Gastrocnemius medialis (tissue), 4 donors: ENCODE measurements at regions not wholly inside any gene's neighbourhood (a gene's known extent, or its start where the extent isn't known, plus 50 kb on each side); places are given as distances from the start of the nearest gene placed in this dataset.

Source experiments
- ATAC-seq, 2 donors: fragments of 150-250 bp; one replicate each; pipeline ENCODE4 v1.9.1; 2016
- DNase-seq, 2 donors: peaks; one replicate each; pipeline ENCODE4 v3.0.0-alpha.2; 2019
- H3K27ac ChIP-seq, 4 donors: fragments of 200-600 bp; sonication (generic); 1 replicate in 1 of 4; 2 replicates in 3 of 4; pipeline ENCODE4 v1.5.1; 2016 to 2018; ENCODE audit warnings: mild to moderate bottlenecking in 2 of 4, moderate library complexity in 1 of 4
- H3K27me3 ChIP-seq, 3 donors: fragments of 200-600 bp; sonication (generic) in 2 of 3; 1 replicate in 1 of 3; 2 replicates in 2 of 3; pipeline versions ENCODE4 v1.5.1 to v1.6.0; 2016 to 2019; ENCODE audit warnings: mild to moderate bottlenecking in 1 of 3, moderate library complexity in 1 of 3
- H3K36me3 ChIP-seq, 2 donors: fragments of 200-600 bp; sonication (generic) in 1 of 2; one replicate each; pipeline ENCODE4 v1.5.1; 2017 to 2018
- H3K4me1 ChIP-seq, 2 donors: fragments of 200-600 bp; sonication (generic) in 1 of 2; one replicate each; pipeline ENCODE4 v1.5.1; 2016 to 2017; ENCODE audit warnings: mild to moderate bottlenecking in 2 of 2
- H3K4me3 ChIP-seq, 4 donors: fragments of 200-600 bp; sonication (generic) in 3 of 4; 1 replicate in 1 of 4; 2 replicates in 3 of 4; pipeline ENCODE4 v1.5.1; 2016 to 2019; ENCODE audit warnings: mild to moderate bottlenecking in 2 of 4
- H3K9me3 ChIP-seq, 3 donors: fragments of 200-600 bp; sonication (generic) in 2 of 3; 1 replicate in 1 of 3; 2 replicates in 2 of 3; pipeline ENCODE4 v1.5.1; 2016 to 2019
- POLR2A ChIP-seq, 2 donors: fragments of 450-650 bp; IDR thresholded peaks; one replicate each; pipeline ENCODE4 v1.6.1; 2017; ENCODE audit warnings: antibody characterized with exemption in 2 of 2, mild to moderate bottlenecking in 2 of 2, moderate library complexity in 2 of 2
- in situ Hi-C, 4 donors: fragments of 200-750 bp; cut with MboI; loops; one replicate each; pipeline versions ENCODE4 v1.15.0 to v1.8.0; 2017; ENCODE audit warnings: low sequenced_read_pairs in 4 of 4
- intact Hi-C: fragments of 100-400 bp; cut with DNase I; formaldehyde crosslinking; loops from one replicate; pipeline ENCODE4 v1.15.1; 2023; ENCODE audit warnings: low total_unique reads
- TF ChIP-seq, protein P1 (sequence below), 5 experiments: fragments of 450-650 bp in 3 of 5; fragments of 200-600 bp in 2 of 5; sonication (generic) in 2 of 5; IDR thresholded peaks in 4 of 5; conservative IDR thresholded peaks in 1 of 5; 1 replicate in 4 of 5; 2 replicates in 1 of 5; pipeline ENCODE4 v1.5.1; 2016 to 2019; ENCODE audit warnings: antibody characterized with exemption in 5 of 5, mild to moderate bottlenecking in 3 of 5, moderate library complexity in 3 of 5

- Histone ChIP-seq H3K4me1 (peaks cover 4 to 8% of the 10 kb centered on the region in 2 donors), H3K9me3 (no peaks in the 10 kb centered on the region), H3K4me3 (no peak overlapping the region), H3K36me3 (no peaks in the 10 kb centered on the region), H3K27me3 (no peaks in the 10 kb centered on the region), H3K27ac (no peak overlapping the region)
- in situ Hi-C loops (no loop called here), intact Hi-C loops (no loop called here)
- no peak for DNase-seq
- ATAC-seq, result no peak
- TF ChIP-seq, protein P1, sequence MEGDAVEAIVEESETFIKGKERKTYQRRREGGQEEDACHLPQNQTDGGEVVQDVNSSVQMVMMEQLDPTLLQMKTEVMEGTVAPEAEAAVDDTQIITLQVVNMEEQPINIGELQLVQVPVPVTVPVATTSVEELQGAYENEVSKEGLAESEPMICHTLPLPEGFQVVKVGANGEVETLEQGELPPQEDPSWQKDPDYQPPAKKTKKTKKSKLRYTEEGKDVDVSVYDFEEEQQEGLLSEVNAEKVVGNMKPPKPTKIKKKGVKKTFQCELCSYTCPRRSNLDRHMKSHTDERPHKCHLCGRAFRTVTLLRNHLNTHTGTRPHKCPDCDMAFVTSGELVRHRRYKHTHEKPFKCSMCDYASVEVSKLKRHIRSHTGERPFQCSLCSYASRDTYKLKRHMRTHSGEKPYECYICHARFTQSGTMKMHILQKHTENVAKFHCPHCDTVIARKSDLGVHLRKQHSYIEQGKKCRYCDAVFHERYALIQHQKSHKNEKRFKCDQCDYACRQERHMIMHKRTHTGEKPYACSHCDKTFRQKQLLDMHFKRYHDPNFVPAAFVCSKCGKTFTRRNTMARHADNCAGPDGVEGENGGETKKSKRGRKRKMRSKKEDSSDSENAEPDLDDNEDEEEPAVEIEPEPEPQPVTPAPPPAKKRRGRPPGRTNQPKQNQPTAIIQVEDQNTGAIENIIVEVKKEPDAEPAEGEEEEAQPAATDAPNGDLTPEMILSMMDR (IDR thresholded peaks at IDR 0.05 in 4 of 5, conservative IDR thresholded peaks at IDR 0.05 in 1 of 5), result no peak
- no peak for TF ChIP-seq POLR2A (IDR thresholded peaks at IDR 0.05)
Observed at GRCh38 chr3:189460511-189460910, 170.7 kb upstream of the TP63 start.

DNA sequence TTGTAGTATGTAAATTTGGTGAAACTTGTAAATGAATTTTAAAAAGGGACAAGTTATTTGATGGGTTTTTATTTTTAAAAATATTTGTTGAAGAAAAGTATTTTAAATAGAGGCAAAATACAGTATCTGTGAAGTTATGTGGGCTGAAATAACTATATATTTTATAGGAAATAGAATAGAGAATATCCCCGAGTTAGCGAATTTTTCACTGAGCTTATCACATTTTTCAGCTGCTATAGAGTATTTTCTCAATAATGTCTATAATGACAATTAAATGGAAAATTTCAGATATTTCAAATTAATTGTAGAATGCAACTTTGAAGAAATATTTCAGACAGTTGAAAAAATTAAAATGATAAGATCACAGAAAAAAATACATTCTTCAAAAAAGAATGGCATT, 166.4 kb upstream of the TP63 start:
- H3K36me3 ChIP-seq, result no peaks in the 10 kb centered on the region
- H3K27me3 ChIP-seq, result no peaks in the 10 kb centered on the region
- in situ Hi-C loops, result no loop called here
- H3K4me3 ChIP-seq, result no peak overlapping the region
- H3K4me1 ChIP-seq, result no peaks in the 10 kb centered on the region
- H3K27ac ChIP-seq, result no peak overlapping the region
- TF ChIP-seq, protein P1 (IDR thresholded peaks at IDR 0.05 in 4 of 5, conservative IDR thresholded peaks at IDR 0.05 in 1 of 5), result no peak
- TF ChIP-seq POLR2A (IDR thresholded peaks at IDR 0.05), result no peak
- H3K9me3 ChIP-seq, result no peaks in the 10 kb centered on the region
- ATAC-seq (no peak), DNase-seq (no peak)
- intact Hi-C loops, result loop anchor here (5.0 kb wide), 1 partner anchor 418 kb away; no protein-coding TSS in a partner anchor

GRCh38 chr3:189466004-189466403, 165.2 kb upstream of the TP63 start:
- H3K4me3 ChIP-seq, result no peak overlapping the region
- H3K27ac ChIP-seq, result no peak overlapping the region
- H3K9me3 ChIP-seq, result no peaks in the 10 kb centered on the region
- intact Hi-C loops, result loop anchor here (5.0 kb wide), 1 partner anchor 416 kb away; no protein-coding TSS in a partner anchor
- H3K4me1 ChIP-seq, result no peaks in the 10 kb centered on the region
- DNase-seq (no peak), ATAC-seq (peak; percentile 26 to 66)
- in situ Hi-C loops, result no loop called here
- no peaks in the 10 kb centered on the region for H3K27me3 ChIP-seq
- TF ChIP-seq, protein P1 (IDR thresholded peaks at IDR 0.05 in 4 of 5, conservative IDR thresholded peaks at IDR 0.05 in 1 of 5), result no peak
- no peak for TF ChIP-seq POLR2A (IDR thresholded peaks at IDR 0.05)
- H3K36me3 ChIP-seq, result no peaks in the 10 kb centered on the region

DNA sequence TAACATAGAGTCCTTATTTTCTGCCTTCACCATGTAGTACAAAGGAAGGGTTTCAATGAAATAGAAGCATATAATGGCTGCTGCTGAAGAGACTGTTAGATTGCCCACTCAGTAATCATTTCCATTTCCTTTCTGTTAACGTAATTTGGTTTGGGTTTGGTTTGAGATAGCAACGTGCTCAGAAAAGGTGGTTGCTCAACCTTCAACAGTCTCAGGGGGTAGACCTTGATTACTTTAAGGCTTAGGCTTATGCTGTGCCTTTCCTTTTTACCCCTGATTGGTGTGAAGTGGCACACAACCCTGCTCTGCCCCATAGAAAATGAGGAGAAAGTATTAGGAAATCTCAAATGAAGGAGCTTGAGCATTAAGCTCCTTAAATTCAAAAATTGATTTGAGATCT, 163.7 kb upstream of the TP63 start:
- H3K4me1 ChIP-seq, result no peaks in the 10 kb centered on the region
- H3K27ac ChIP-seq, result no peak overlapping the region
- intact Hi-C loops, result loop anchor here (5.0 kb wide), 1 partner anchor 415 kb away; no protein-coding TSS in a partner anchor
- TF ChIP-seq, protein P1 (IDR thresholded peaks at IDR 0.05 in 4 of 5, conservative IDR thresholded peaks at IDR 0.05 in 1 of 5), result no peak
- TF ChIP-seq POLR2A (IDR thresholded peaks at IDR 0.05), result no peak
- ATAC-seq, result no peak
- no peak for DNase-seq
- H3K36me3 ChIP-seq, result no peaks in the 10 kb centered on the region
- H3K4me3 ChIP-seq, result no peak overlapping the region
- no peaks in the 10 kb centered on the region for H3K27me3 ChIP-seq
- no peaks in the 10 kb centered on the region for H3K9me3 ChIP-seq
- in situ Hi-C loops, result no loop called here

GRCh38 chr3:189474944-189475343, 156.2 kb upstream of the TP63 start:
- in situ Hi-C loops, result no loop called here
- Histone ChIP-seq H3K4me1 (no peaks in the 10 kb centered on the region), H3K27me3 (no peaks in the 10 kb centered on the region), H3K9me3 (no peaks in the 10 kb centered on the region), H3K4me3 (no peak overlapping the region), H3K27ac (no peak overlapping the region), H3K36me3 (no peaks in the 10 kb centered on the region)
- DNase-seq (no peak), ATAC-seq (no peak)
- intact Hi-C loops, result no loop called here
- TF ChIP-seq, protein P1 (IDR thresholded peaks at IDR 0.05 in 4 of 5, conservative IDR thresholded peaks at IDR 0.05 in 1 of 5), result no peak
- TF ChIP-seq POLR2A (IDR thresholded peaks at IDR 0.05), result no peak
